Right lobe of liver (tissue), 6 donors: ENCODE measurements at regions not wholly inside any gene's neighbourhood (a gene's known extent, or its start where the extent isn't known, plus 50 kb on each side); places are given as distances from the start of the nearest gene placed in this dataset.

ENCODE experiments used
- ATAC-seq, 4 donors: fragments of 200-7000 bp; cut with Tn5 transposase; one replicate each; pipeline ENCODE4 v1.9.1; 2020; ENCODE audit warnings: mild to moderate bottlenecking in 4 of 4, moderate library complexity in 4 of 4
- DNase-seq, 3 donors: peaks; one replicate each; pipeline ENCODE4 v3.0.0-alpha.2; 2020
- H3K27ac ChIP-seq, 3 donors: fragments of 200-600 bp; one replicate each; pipeline ENCODE4 v1.8.0; 2022
- H3K27me3 ChIP-seq, 2 donors: fragments of 200-600 bp; one replicate each; pipeline ENCODE4 v1.8.0; 2022
- H3K36me3 ChIP-seq, 4 donors: fragments of 200-600 bp; sonication (generic) in 1 of 4; one replicate each; pipeline versions ENCODE4 v1.5.1 to v1.8.0; 2017 to 2022; ENCODE audit warnings: control low read depth in 1 of 4
- H3K4me1 ChIP-seq, 4 donors: fragments of 200-600 bp; sonication (generic) in 1 of 4; one replicate each; pipeline versions ENCODE4 v1.5.1 to v1.8.0; 2017 to 2022; ENCODE audit warnings: control low read depth in 1 of 4
- H3K4me3 ChIP-seq, 3 donors: fragments of 200-600 bp; one replicate each; pipeline ENCODE4 v1.8.0; 2022
- H3K9me3 ChIP-seq, 4 donors: fragments of 200-600 bp; sonication (generic) in 1 of 4; one replicate each; pipeline versions ENCODE4 v1.5.1 to v1.8.0; 2017 to 2022; ENCODE audit warnings: control low read depth in 1 of 4
- CTCF ChIP-seq, 4 donors: fragments of 200-600 bp in 3 of 4; fragments of 450-650 bp in 1 of 4; IDR thresholded peaks; one replicate each; pipeline versions ENCODE4 v1.5.1 to v1.8.0; 2016 to 2022; ENCODE audit warnings: antibody characterized with exemption in 4 of 4, mild to moderate bottlenecking in 2 of 4
- POLR2A ChIP-seq: fragments of 450-650 bp; IDR thresholded peaks from one replicate; pipeline ENCODE4 v1.6.1; 2017; ENCODE audit warnings: antibody characterized with exemption, mild to moderate bottlenecking
- WGBS: methylation state at CpG from one replicate; pipeline ENCODE4 v1.1.6; 2018; ENCODE audit warnings: low coverage, low lambda C conversion rate; ENCODE audit not compliant: insufficient coverage; ENCODE audit errors: missing lambda C conversion rate; 5-methylcytosine and 5-hydroxymethylcytosine counted together
- intact Hi-C, 2 donors: fragments of 100-400 bp; cut with DNase I; formaldehyde crosslinking; loops; one replicate each; pipeline versions ENCODE4 v1.11.2 to v1.14.1; 2022
- donor health status: DM: no; HTN: yes; CAD: no.
- donor health status: DM: no; HTN: no; CAD: no.
- donor health status: DM: no; HTN: no; CAD: no.
- donor health status: DM: no; HTN: yes; CAD: no.
- donor health status: DM: no; HTN: yes; CAD: no.

- Histone ChIP-seq H3K9me3 (no peaks in the 10 kb centered on the region), H3K4me1 (no peaks in the 10 kb centered on the region), H3K27ac (no peak overlapping the region), H3K27me3 (no peaks in the 10 kb centered on the region), H3K4me3 (no peak overlapping the region), H3K36me3 (no peaks in the 10 kb centered on the region)
- DNase-seq = no peak
- TF ChIP-seq CTCF (IDR thresholded peaks at IDR 0.05) (no peak), POLR2A (no peak)
- 18% methylated on average over 1 of the region's 1 CpG for WGBS
- intact Hi-C loops = no loop called here
- ATAC-seq = no peak
Measured at GRCh38 chr3:140830391-140830790, 111.2 kb upstream of the SLC25A36 start.

- no peak overlapping the region for H3K4me3 ChIP-seq
- intact Hi-C loops = no loop called here
- 25% methylated on average over 2 of the region's 3 CpGs for WGBS
- TF ChIP-seq POLR2A (no peak), CTCF (IDR thresholded peaks at IDR 0.05) (no peak)
- no peaks in the 10 kb centered on the region for H3K4me1 ChIP-seq
- H3K27ac ChIP-seq = no peak overlapping the region
- no peaks in the 10 kb centered on the region for H3K36me3 ChIP-seq
- H3K9me3 ChIP-seq = no peaks in the 10 kb centered on the region
- no peak for ATAC-seq
- no peak for DNase-seq
- H3K27me3 ChIP-seq = no peaks in the 10 kb centered on the region
Measured at GRCh38 chr3:140832883-140833282, 108.8 kb upstream of the SLC25A36 start.

- intact Hi-C loops = no loop called here
- no peak for DNase-seq
- no peak overlapping the region for H3K4me3 ChIP-seq
- 61% methylated on average over 5 of the region's 5 CpGs for WGBS
- no peak for ATAC-seq
- H3K4me1 ChIP-seq = no peaks in the 10 kb centered on the region
- no peaks in the 10 kb centered on the region for H3K9me3 ChIP-seq
- no peak overlapping the region for H3K27ac ChIP-seq
- H3K36me3 ChIP-seq = no peaks in the 10 kb centered on the region
- no peak for TF ChIP-seq POLR2A
- no peak for TF ChIP-seq CTCF (IDR thresholded peaks at IDR 0.05)
- no peaks in the 10 kb centered on the region for H3K27me3 ChIP-seq
Measured at GRCh38 chr3:140834266-140835037, 107.2 kb upstream of the SLC25A36 start.

- Histone ChIP-seq H3K27me3 (no peaks in the 10 kb centered on the region), H3K4me3 (no peak overlapping the region), H3K9me3 (no peaks in the 10 kb centered on the region), H3K27ac (no peak overlapping the region), H3K36me3 (no peaks in the 10 kb centered on the region), H3K4me1 (no peaks in the 10 kb centered on the region)
- DNase-seq (no peak), ATAC-seq (no peak)
- 61% methylated on average over 4 of the region's 4 CpGs for WGBS
- intact Hi-C loops = no loop called here
- TF ChIP-seq CTCF (IDR thresholded peaks at IDR 0.05) (no peak), POLR2A (no peak)
Measured at GRCh38 chr3:140842984-140843649, 98.5 kb upstream of the SLC25A36 start.
